ENCODE measurements at regions not wholly inside any gene's neighbourhood (a gene's known extent, or its start where the extent isn't known, plus 50 kb on each side); places are given as distances from the start of the nearest gene placed in this dataset.
A peak's percentile ranks its signal among the peaks of the same experiment; 100 is the strongest.

DNA sequence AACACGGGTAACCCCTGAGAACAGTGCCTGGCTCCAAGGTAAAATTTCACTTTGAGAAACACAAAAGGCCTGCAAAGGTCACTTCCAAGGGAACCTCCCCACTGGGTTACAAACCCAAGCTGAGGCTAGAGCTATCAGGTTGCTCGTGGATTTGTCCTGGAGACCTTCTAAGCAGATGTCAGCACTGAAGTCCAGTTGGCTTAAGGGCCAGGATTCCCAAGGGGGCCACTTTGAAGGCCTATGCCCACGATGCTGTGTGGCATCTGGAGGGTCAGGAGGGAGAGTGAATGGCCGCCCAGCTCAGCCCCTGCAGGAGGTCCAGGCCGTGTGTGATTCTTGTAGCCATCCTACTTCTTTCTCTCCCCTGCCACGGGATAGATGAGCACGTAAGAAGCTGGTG lies 100.2 kb upstream of the FSTL4 start:
- no peak for DNase-seq (ENCODE audit: low read depth)

- DNase-seq (ENCODE audit: low read depth), result no peak
Measured at GRCh38 chr5:133709209-133709725, 96.9 kb upstream of the FSTL4 start.

- peak; percentile 16 for DNase-seq (ENCODE audit: low read depth)
Measured at GRCh38 chr5:133708331-133708850, 96.0 kb upstream of the FSTL4 start.

DNA sequence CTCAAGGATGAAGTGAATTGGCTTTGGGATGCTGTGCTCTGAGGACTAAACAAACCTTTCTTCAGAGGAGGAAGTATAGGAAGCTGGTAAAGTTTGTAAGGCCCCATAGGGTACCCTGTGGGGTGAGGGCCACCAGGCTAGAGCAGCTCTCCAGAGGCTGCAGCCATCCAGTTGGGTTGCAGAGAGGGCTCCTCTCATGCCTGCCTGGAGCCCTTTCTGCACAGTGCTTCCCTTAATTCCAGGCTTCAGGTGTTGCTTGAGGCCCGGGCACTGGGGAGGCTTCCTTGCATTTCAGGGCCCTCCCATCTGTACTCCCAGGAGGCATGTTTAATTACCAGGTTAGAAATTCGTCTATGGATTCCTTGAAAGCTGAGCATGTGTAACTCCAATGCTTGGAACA lies 95.3 kb upstream of the FSTL4 start:
- no peak for DNase-seq (ENCODE audit: low read depth)

- DNase-seq (ENCODE audit: low read depth), result peak; percentile 72
Measured at GRCh38 chr5:133706506-133707430, 94.4 kb upstream of the FSTL4 start.

DNA sequence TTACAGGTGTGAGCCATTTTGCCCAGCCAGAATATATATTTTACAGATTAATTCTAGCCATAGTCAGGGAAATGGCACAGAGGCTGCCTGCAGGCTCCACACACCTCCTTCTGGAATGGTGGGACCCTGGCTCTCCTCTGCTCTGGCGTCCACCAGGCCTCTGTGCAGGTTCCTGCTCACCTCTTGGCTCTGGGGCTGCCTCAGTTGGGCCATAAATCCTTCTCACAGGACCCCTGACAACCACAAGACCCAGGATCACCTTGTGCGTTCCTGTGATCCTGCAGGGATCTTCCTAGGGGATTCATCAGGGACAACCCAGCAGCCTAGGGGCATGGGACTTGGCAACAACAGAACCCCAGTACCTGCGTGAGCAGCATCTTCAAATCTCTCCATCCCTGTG lies 93.0 kb upstream of the FSTL4 start:
- no peak for DNase-seq (ENCODE audit: low read depth)

- DNase-seq (ENCODE audit: low read depth), result no peak
Measured at GRCh38 chr5:133704411-133704810, 92.1 kb upstream of the FSTL4 start.

- DNase-seq (ENCODE audit: low read depth), result no peak
Measured at GRCh38 chr5:133703935-133704334, 91.6 kb upstream of the FSTL4 start.

GRCh38 chr5:133702791-133703770 lies 90.7 kb upstream of the FSTL4 start:
- no peak for DNase-seq (ENCODE audit: low read depth)

DNA sequence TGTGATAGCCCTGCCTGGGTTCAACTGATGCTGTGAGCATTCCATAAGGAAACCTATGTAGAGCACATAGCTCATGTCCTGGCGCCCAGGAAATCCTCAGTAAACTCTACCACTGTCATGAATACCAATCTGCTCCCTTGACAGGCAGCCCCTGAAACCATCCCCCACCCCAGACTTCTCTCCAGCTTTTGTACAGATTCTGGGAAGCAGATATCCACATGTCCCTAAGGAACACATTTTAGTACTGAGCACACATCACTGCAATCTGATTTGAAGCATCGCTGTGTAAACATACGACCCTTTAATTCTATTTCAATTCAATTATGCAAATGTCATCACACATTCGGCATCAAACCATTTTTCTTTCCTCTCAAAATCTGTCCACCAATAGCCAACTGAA lies 89.5 kb upstream of the FSTL4 start:
- no peak for DNase-seq (ENCODE audit: low read depth)

DNA sequence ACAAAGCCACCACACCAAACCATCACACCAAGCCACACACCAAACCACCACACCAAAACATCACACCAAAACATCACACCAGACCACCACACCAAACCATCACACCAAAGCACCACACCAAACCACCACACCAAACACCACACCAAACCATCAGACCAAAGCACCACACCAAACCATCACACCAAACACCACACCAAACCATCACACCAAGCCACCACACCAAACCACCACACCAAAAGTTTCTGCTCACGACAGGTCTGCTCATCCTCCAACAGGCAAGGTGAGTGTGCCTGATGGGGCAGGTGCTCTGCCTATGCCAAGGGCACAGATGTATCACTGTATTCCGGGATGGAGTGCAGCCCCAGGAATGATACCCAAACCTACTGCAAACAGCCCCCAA lies 87.9 kb upstream of the FSTL4 start:
- DNase-seq (ENCODE audit: low read depth), result no peak

GRCh38 chr5:133698646-133699526 lies 86.5 kb upstream of the FSTL4 start:
- DNase-seq (ENCODE audit: low read depth), result no peak

DNA sequence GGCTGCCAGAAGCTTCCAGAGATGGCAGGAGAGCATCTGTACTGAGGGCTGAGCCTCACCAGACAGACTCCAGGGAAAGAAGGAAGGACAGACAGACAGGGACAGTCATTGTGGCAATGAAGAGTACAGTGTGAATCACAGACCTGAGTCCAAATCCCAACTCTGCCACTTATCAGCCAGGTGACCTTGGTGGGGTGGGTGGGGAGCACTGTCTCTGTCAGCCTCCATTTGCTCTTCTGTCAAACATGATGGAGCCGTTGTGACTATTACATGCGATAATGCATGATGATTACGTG lies 85.9 kb upstream of the FSTL4 start:
- DNase-seq (ENCODE audit: low read depth), result no peak

- DNase-seq (ENCODE audit: low read depth), result no peak
Measured at GRCh38 chr5:133697536-133698258, 85.4 kb upstream of the FSTL4 start.

GRCh38 chr5:133696782-133697507 lies 84.6 kb upstream of the FSTL4 start:
- no peak for DNase-seq (ENCODE audit: low read depth)

- no peak for DNase-seq (ENCODE audit: low read depth)
Measured at GRCh38 chr5:133696006-133696584, 83.8 kb upstream of the FSTL4 start.

GRCh38 chr5:133694181-133694831 lies 82.0 kb upstream of the FSTL4 start:
- no peak for DNase-seq (ENCODE audit: low read depth)

DNA sequence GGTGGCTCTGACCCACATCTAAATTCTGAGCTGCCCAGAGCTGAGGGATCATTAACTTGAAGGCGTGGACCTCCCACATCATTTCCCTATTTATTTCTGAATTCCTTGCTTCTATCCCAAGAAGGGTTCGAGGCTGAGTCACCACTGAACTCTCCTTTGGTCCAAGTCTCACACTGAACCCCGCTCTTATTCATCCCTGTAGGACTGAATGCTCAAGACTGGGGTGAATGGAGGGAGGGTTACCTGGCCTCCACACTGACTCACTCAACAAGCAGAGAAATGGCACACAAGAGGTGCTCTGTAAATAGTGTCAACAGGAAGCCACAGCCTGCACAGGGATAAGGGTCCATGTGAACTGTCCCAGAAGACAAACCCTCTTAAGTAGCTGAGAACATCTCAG lies 79.1 kb upstream of the FSTL4 start:
- DNase-seq (ENCODE audit: low read depth), result peak; percentile 45

GRCh38 chr5:133690746-133691145 lies 78.4 kb upstream of the FSTL4 start:
- DNase-seq (ENCODE audit: low read depth), result no peak

All from M059J (cell line).